ENCODE measurements at regions not wholly inside any gene's neighbourhood (a gene's known extent, or its start where the extent isn't known, plus 50 kb on each side); places are given as distances from the start of the nearest gene placed in this dataset.

- TF ChIP-seq CTCF (IDR thresholded peaks at IDR 0.05): no peak
- no peak for TF ChIP-seq POLR2A (IDR thresholded peaks at IDR 0.05)
- no peak for TF ChIP-seq POLR2AphosphoS5 (IDR thresholded peaks at IDR 0.05)
- no peak for TF ChIP-seq EP300 (IDR thresholded peaks at IDR 0.05)
Measured at GRCh38 chr6:141914646-141915045, 218.1 kb upstream of the GJE1 start.
